ENCODE measurements at regions not wholly inside any gene's neighbourhood (a gene's known extent, or its start where the extent isn't known, plus 50 kb on each side); places are given as distances from the start of the nearest gene placed in this dataset.

DNA sequence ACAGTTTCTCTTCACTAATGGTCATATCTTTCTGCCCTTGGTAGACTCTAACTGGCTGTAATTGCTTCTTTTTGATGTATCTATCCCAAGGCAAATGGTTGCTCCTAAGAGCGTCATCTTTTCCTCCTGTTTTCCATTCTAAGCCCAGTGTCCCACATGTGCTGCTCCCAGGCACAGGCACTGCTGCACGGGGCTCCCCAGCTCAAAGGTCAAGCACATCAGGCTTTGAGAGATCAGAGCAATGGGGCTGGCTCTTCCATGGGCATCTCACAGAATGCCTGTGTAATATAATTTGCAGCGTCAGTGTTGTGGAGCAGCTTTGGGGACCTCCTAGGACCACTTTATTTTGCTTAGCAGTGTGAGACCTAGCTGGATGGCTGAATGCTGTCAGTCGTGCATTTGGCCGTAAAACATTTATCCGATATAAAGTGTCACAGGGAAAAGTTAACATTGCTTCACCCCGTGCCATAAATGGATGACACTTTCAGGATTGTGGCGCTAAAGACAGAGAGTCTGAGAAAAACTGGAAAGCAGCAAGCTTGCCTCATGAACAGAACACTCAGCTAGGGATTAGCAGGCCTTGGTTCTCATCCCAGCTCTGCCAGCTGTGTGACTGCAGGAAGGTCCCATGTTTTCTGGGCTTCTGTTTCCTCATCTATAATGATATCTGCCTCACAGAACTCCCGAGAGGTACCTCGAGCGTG is 277.5 kb upstream of the TBL1XR1 start:
- TF ChIP-seq, protein P1, sequence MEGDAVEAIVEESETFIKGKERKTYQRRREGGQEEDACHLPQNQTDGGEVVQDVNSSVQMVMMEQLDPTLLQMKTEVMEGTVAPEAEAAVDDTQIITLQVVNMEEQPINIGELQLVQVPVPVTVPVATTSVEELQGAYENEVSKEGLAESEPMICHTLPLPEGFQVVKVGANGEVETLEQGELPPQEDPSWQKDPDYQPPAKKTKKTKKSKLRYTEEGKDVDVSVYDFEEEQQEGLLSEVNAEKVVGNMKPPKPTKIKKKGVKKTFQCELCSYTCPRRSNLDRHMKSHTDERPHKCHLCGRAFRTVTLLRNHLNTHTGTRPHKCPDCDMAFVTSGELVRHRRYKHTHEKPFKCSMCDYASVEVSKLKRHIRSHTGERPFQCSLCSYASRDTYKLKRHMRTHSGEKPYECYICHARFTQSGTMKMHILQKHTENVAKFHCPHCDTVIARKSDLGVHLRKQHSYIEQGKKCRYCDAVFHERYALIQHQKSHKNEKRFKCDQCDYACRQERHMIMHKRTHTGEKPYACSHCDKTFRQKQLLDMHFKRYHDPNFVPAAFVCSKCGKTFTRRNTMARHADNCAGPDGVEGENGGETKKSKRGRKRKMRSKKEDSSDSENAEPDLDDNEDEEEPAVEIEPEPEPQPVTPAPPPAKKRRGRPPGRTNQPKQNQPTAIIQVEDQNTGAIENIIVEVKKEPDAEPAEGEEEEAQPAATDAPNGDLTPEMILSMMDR (IDR thresholded peaks at IDR 0.05; ENCODE audit: low read depth, low read length, poor library complexity, severe bottlenecking) = no peak
- TF ChIP-seq EZH2phosphoT487 (IDR thresholded peaks at IDR 0.05; ENCODE audit: borderline replicate concordance, low read length) = no peak
